ENCODE measurements at regions not wholly inside any gene's neighbourhood (a gene's known extent, or its start where the extent isn't known, plus 50 kb on each side); places are given as distances from the start of the nearest gene placed in this dataset.
A peak's percentile ranks its signal among the peaks of the same experiment; 100 is the strongest.

- no peak overlapping the region for H3K27ac ChIP-seq
- H3K36me3 ChIP-seq (replicated peaks) = no peaks in the 10 kb centered on the region
- in situ Hi-C loops (cut with HindIII; ENCODE audit: low pct_ligation_motif_present, low sequenced_read_pairs) = no loop called here
- no peaks in the 10 kb centered on the region for H3K27me3 ChIP-seq (replicated peaks)
- TF ChIP-seq CTCF (IDR thresholded peaks at IDR 0.05; ENCODE audit: low read depth, low read length, missing control alignments) = no peak
- H3K4me3 ChIP-seq (ENCODE audit: low read depth, low read length) = no peak overlapping the region
- no peak for DNase-seq
Measured at GRCh38 chr10:64067009-64067606, 545.9 kb downstream of the REEP3 start.

- in situ Hi-C loops (cut with HindIII; ENCODE audit: low pct_ligation_motif_present, low sequenced_read_pairs) = no loop called here
Measured at GRCh38 chr10:64067859-64068258, 546.7 kb downstream of the REEP3 start.

GRCh38 chr10:64070241-64070640, 549.0 kb downstream of the REEP3 start:
- H3K27ac ChIP-seq = no peak overlapping the region
- in situ Hi-C loops (cut with HindIII; ENCODE audit: low pct_ligation_motif_present, low sequenced_read_pairs) = no loop called here
- no peak for DNase-seq
- H3K36me3 ChIP-seq (replicated peaks) = no peaks in the 10 kb centered on the region
- no peaks in the 10 kb centered on the region for H3K27me3 ChIP-seq (replicated peaks)
- H3K4me3 ChIP-seq (ENCODE audit: low read depth, low read length) = no peak overlapping the region
- TF ChIP-seq CTCF (IDR thresholded peaks at IDR 0.05; ENCODE audit: low read depth, low read length, missing control alignments) = no peak

More at GRCh38 chr10:64067859-64068258, 546.7 kb downstream of the REEP3 start:
- H3K27ac ChIP-seq = no peak overlapping the region
- no peak for DNase-seq
- H3K4me3 ChIP-seq (ENCODE audit: low read depth, low read length) = no peak overlapping the region
- no peaks in the 10 kb centered on the region for H3K36me3 ChIP-seq (replicated peaks)
- TF ChIP-seq CTCF (IDR thresholded peaks at IDR 0.05; ENCODE audit: low read depth, low read length, missing control alignments) = no peak
- H3K27me3 ChIP-seq (replicated peaks) = no peaks in the 10 kb centered on the region

GRCh38 chr10:64071218-64071617, 550.0 kb downstream of the REEP3 start:
- Histone ChIP-seq H3K36me3 (replicated peaks) (no peaks in the 10 kb centered on the region), H3K27me3 (replicated peaks) (no peaks in the 10 kb centered on the region), H3K4me3 (ENCODE audit: low read depth, low read length) (no peak overlapping the region), H3K27ac (no peak overlapping the region)
- in situ Hi-C loops (cut with HindIII; ENCODE audit: low pct_ligation_motif_present, low sequenced_read_pairs) = no loop called here
- no peak for TF ChIP-seq CTCF (IDR thresholded peaks at IDR 0.05; ENCODE audit: low read depth, low read length, missing control alignments)
- peak; percentile 44 for DNase-seq

GRCh38 chr10:64075604-64076003, 554.4 kb downstream of the REEP3 start:
- no peaks in the 10 kb centered on the region for H3K36me3 ChIP-seq (replicated peaks)

More at GRCh38 chr10:64075604-64076003, 554.4 kb downstream of the REEP3 start:
- Histone ChIP-seq H3K27ac (no peak overlapping the region), H3K4me3 (ENCODE audit: low read depth, low read length) (no peak overlapping the region), H3K27me3 (replicated peaks) (no peaks in the 10 kb centered on the region)
- in situ Hi-C loops (cut with HindIII; ENCODE audit: low pct_ligation_motif_present, low sequenced_read_pairs) = no loop called here
- no peak for TF ChIP-seq CTCF (IDR thresholded peaks at IDR 0.05; ENCODE audit: low read depth, low read length, missing control alignments)
- DNase-seq = no peak
